ENCODE measurements at regions not wholly inside any gene's neighbourhood (a gene's known extent, or its start where the extent isn't known, plus 50 kb on each side); places are given as distances from the start of the nearest gene placed in this dataset.

GRCh38 chr2:187274146-187274545 is 173.9 kb downstream of the CALCRL start:
- DNase-seq (ENCODE audit: low spot score) = no peak

- no peak for DNase-seq (ENCODE audit: low spot score)
Observed at GRCh38 chr2:187272255-187272654, 175.8 kb downstream of the CALCRL start.

GRCh38 chr2:187271825-187272224 is 176.2 kb downstream of the CALCRL start:
- DNase-seq (ENCODE audit: low spot score) = no peak

GRCh38 chr2:187266645-187267044 is 181.4 kb downstream of the CALCRL start:
- no peak for DNase-seq (ENCODE audit: low spot score)

- no peak for DNase-seq (ENCODE audit: low spot score)
Observed at GRCh38 chr2:187266147-187266546, 181.9 kb downstream of the CALCRL start.

GRCh38 chr2:187264612-187265011 is 183.4 kb downstream of the CALCRL start:
- DNase-seq (ENCODE audit: low spot score) = no peak

GRCh38 chr2:187263675-187264560 is 184.1 kb downstream of the CALCRL start:
- DNase-seq (ENCODE audit: low spot score) = no peak

GRCh38 chr2:187261705-187262104 is 186.3 kb downstream of the CALCRL start:
- no peak for DNase-seq (ENCODE audit: low spot score)

- DNase-seq (ENCODE audit: low spot score) = no peak
Observed at GRCh38 chr2:187252063-187252462, 196.0 kb downstream of the CALCRL start.

- DNase-seq (ENCODE audit: low spot score) = no peak
Observed at GRCh38 chr2:187250137-187250536, 197.9 kb downstream of the CALCRL start.

GRCh38 chr2:187233811-187234210 is 214.2 kb downstream of the CALCRL start:
- DNase-seq (ENCODE audit: low spot score) = no peak

- no peak for DNase-seq (ENCODE audit: low spot score)
Observed at GRCh38 chr2:187232749-187233148, 215.3 kb downstream of the CALCRL start.

GRCh38 chr2:187230088-187230487 is 218.0 kb downstream of the CALCRL start:
- no peak for DNase-seq (ENCODE audit: low spot score)

- no peak for DNase-seq (ENCODE audit: low spot score)
Observed at GRCh38 chr2:187228986-187229385, 219.1 kb downstream of the CALCRL start.

GRCh38 chr2:187224989-187225388 is 223.1 kb downstream of the CALCRL start:
- no peak for DNase-seq (ENCODE audit: low spot score)

- DNase-seq (ENCODE audit: low spot score) = no peak
Observed at GRCh38 chr2:187220071-187220470, 228.0 kb downstream of the CALCRL start.

GRCh38 chr2:187215532-187216240 is 232.4 kb downstream of the CALCRL start:
- no peak for DNase-seq (ENCODE audit: low spot score)

GRCh38 chr2:187214306-187214705 is 233.7 kb downstream of the CALCRL start:
- no peak for DNase-seq (ENCODE audit: low spot score)

GRCh38 chr2:187213798-187214197 is 234.3 kb downstream of the CALCRL start:
- DNase-seq (ENCODE audit: low spot score) = no peak

GRCh38 chr2:187210726-187211125 is 237.3 kb downstream of the CALCRL start:
- no peak for DNase-seq (ENCODE audit: low spot score)

- no peak for DNase-seq (ENCODE audit: low spot score)
Observed at GRCh38 chr2:187208199-187208785, 239.8 kb downstream of the CALCRL start.

- DNase-seq (ENCODE audit: low spot score) = no peak
Observed at GRCh38 chr2:187207126-187207525, 240.9 kb downstream of the CALCRL start.

GRCh38 chr2:187206471-187206870 is 241.6 kb downstream of the CALCRL start:
- DNase-seq (ENCODE audit: low spot score) = no peak
